Spleen (tissue), 11 donors: ENCODE measurements at regions not wholly inside any gene's neighbourhood (a gene's known extent, or its start where the extent isn't known, plus 50 kb on each side); places are given as distances from the start of the nearest gene placed in this dataset.

Experiments used
- DNase-seq: peaks from one replicate; pipeline ENCODE4 v3.0.0-alpha.2; 2020
- H3K27ac ChIP-seq, 8 donors: fragments of 200-600 bp; sonication (generic) in 7 of 8; 1 replicate in 4 of 8; 2 replicates in 4 of 8; pipeline versions ENCODE4 v1.5.0 to v1.8.0; 2016 to 2021; ENCODE audit warnings: inconsistent platforms in 4 of 8, mild to moderate bottlenecking in 4 of 8, moderate library complexity in 1 of 8
- H3K27me3 ChIP-seq, 7 donors: fragments of 200-600 bp; sonication (generic) in 6 of 7; replicated peaks in 1 of 7; 1 replicate in 4 of 7; 2 replicates in 3 of 7; pipeline versions ENCODE4 v1.5.0 to v1.8.0; 2016 to 2021; ENCODE audit warnings: inconsistent platforms in 3 of 7, mild to moderate bottlenecking in 1 of 7
- H3K36me3 ChIP-seq, 6 donors: fragments of 200-600 bp; sonication (generic) in 5 of 6; 1 replicate in 4 of 6; 2 replicates in 2 of 6; pipeline versions ENCODE4 v1.5.0 to v1.8.0; 2016 to 2021; ENCODE audit warnings: inconsistent platforms in 2 of 6
- H3K4me1 ChIP-seq, 6 donors: fragments of 200-600 bp; sonication (generic) in 5 of 6; 1 replicate in 3 of 6; 2 replicates in 3 of 6; pipeline versions ENCODE4 v1.5.0 to v1.8.0; 2016 to 2021; ENCODE audit warnings: inconsistent platforms in 3 of 6
- H3K4me3 ChIP-seq, 8 donors: fragments of 200-600 bp; sonication (generic) in 7 of 8; 1 replicate in 4 of 8; 2 replicates in 4 of 8; pipeline versions ENCODE4 v1.5.0 to v1.8.0; 2016 to 2021; ENCODE audit warnings: inconsistent platforms in 4 of 8, mild to moderate bottlenecking in 4 of 8, moderate library complexity in 2 of 8
- H3K9me3 ChIP-seq, 8 donors: fragments of 200-600 bp; sonication (generic) in 7 of 8; 1 replicate in 4 of 8; 2 replicates in 4 of 8; pipeline versions ENCODE4 v1.5.0 to v1.8.0; 2016 to 2021; ENCODE audit warnings: inconsistent platforms in 4 of 8
- CTCF ChIP-seq, 11 experiments: fragments of 200-600 bp in 7 of 11; fragments of 450-650 bp in 4 of 11; sonication (generic) in 4 of 11; IDR thresholded peaks in 8 of 11; conservative IDR thresholded peaks in 3 of 11; 1 replicate in 7 of 11; 2 replicates in 4 of 11; pipeline versions ENCODE4 v1.4.0 to v1.8.0; 2016 to 2021; ENCODE audit warnings: antibody characterized with exemption in 11 of 11, inconsistent platforms in 4 of 11, mild to moderate bottlenecking in 1 of 11
- POLR2A ChIP-seq, 3 donors: fragments of 450-650 bp; IDR thresholded peaks; one replicate each; pipeline ENCODE4 v1.5.1; 2017; ENCODE audit warnings: antibody characterized with exemption in 3 of 3, mild to moderate bottlenecking in 1 of 3
- POLR2AphosphoS5 ChIP-seq, 3 donors: sonication (generic); formaldehyde crosslinking; IDR thresholded peaks; one replicate each; pipeline ENCODE4 v1.5.1; 2017; ENCODE audit warnings: antibody characterized with exemption in 3 of 3
- WGBS, 5 donors: extraction: QIAGEN DNeasy Blood & Tissue Kit in 3 of 5; methylation state at CpG; one replicate each; pipeline versions ENCODE4 v1.1.5 to v1.1.7; 2013 to 2018; 5-methylcytosine and 5-hydroxymethylcytosine counted together
- intact Hi-C: fragments of 100-400 bp; cut with DNase I; formaldehyde crosslinking; loops from one replicate; pipeline ENCODE4 v1.15.0; 2023; ENCODE audit warnings: low total_unique reads
- donor health status: healthy with polysubstance abuse.
- donor health status: DM: no; HTN: no; CAD: no; lungs with moderate emphysema.
- donor health status: DM: no; HTN: no; CAD: no.
- donor health status: Bipolar disorder and iron deficiency.
- donor health status: healthy.
- donor health status: DM: no; HTN: no; CAD: no.
- donor health status: DM: yes; HTN: yes; CAD: no.

GRCh38 chr9:7507026-7507425 is 292.6 kb downstream of the DMAC1 start:
- TF ChIP-seq CTCF (IDR thresholded peaks at IDR 0.05 in 8 of 11, conservative IDR thresholded peaks at IDR 0.05 in 3 of 11) (no peak), POLR2A (IDR thresholded peaks at IDR 0.05) (no peak), POLR2AphosphoS5 (IDR thresholded peaks at IDR 0.05) (no peak)
- Histone ChIP-seq H3K4me3 (no peak overlapping the region), H3K27me3 (no peaks in the 10 kb centered on the region), H3K4me1 (no peaks in the 10 kb centered on the region), H3K36me3 (no peaks in the 10 kb centered on the region), H3K27ac (no peak overlapping the region), H3K9me3 (no peaks in the 10 kb centered on the region)
- intact Hi-C loops = no loop called here
- no peak for DNase-seq
- WGBS, 5 donors = 74 to 96% (median 89%) methylated on average over 2 of the region's 2 CpGs

- H3K36me3 ChIP-seq = no peaks in the 10 kb centered on the region
- no peak overlapping the region for H3K4me3 ChIP-seq
- no peak for DNase-seq
- no peak for TF ChIP-seq CTCF (IDR thresholded peaks at IDR 0.05 in 8 of 11, conservative IDR thresholded peaks at IDR 0.05 in 3 of 11)
- TF ChIP-seq POLR2AphosphoS5 (IDR thresholded peaks at IDR 0.05) = no peak
- TF ChIP-seq POLR2A (IDR thresholded peaks at IDR 0.05) = no peak
- peaks cover 0 to 3% (median 0%) of the 10 kb centered on the region in 8 donors for H3K9me3 ChIP-seq
- H3K27me3 ChIP-seq = no peaks in the 10 kb centered on the region
- 67 to 84% (median 77%) methylated on average over 2 of the region's 2 CpGs for WGBS, 5 donors
- intact Hi-C loops = no loop called here
- H3K4me1 ChIP-seq = no peaks in the 10 kb centered on the region
- H3K27ac ChIP-seq = no peak overlapping the region
These were observed 299.1 kb downstream of the DMAC1 start for GRCh38 chr9:7500521-7500920.

- 70 to 84% (median 77%) methylated on average over 2 of the region's 2 CpGs for WGBS, 5 donors
- intact Hi-C loops = no loop called here
- no peaks in the 10 kb centered on the region for H3K4me1 ChIP-seq
These were observed 307.9 kb downstream of the DMAC1 start for GRCh38 chr9:7491641-7492040.

More at GRCh38 chr9:7491641-7492040, 307.9 kb downstream of the DMAC1 start:
- H3K27me3 ChIP-seq = no peaks in the 10 kb centered on the region
- no peak overlapping the region for H3K4me3 ChIP-seq
- H3K9me3 ChIP-seq = no peaks in the 10 kb centered on the region
- TF ChIP-seq POLR2AphosphoS5 (IDR thresholded peaks at IDR 0.05) (no peak), POLR2A (IDR thresholded peaks at IDR 0.05) (no peak), CTCF (IDR thresholded peaks at IDR 0.05 in 8 of 11, conservative IDR thresholded peaks at IDR 0.05 in 3 of 11) (no peak)
- no peak for DNase-seq
- H3K36me3 ChIP-seq = no peaks in the 10 kb centered on the region
- no peak overlapping the region for H3K27ac ChIP-seq
